ENCODE measurements at regions not wholly inside any gene's neighbourhood (a gene's known extent, or its start where the extent isn't known, plus 50 kb on each side); places are given as distances from the start of the nearest gene placed in this dataset.
"Not testable (repeated sequence)": the region's sequence is repeated elsewhere in the genome, so short reads cannot be mapped to it uniquely, and the experiment has no call there.

DNA sequence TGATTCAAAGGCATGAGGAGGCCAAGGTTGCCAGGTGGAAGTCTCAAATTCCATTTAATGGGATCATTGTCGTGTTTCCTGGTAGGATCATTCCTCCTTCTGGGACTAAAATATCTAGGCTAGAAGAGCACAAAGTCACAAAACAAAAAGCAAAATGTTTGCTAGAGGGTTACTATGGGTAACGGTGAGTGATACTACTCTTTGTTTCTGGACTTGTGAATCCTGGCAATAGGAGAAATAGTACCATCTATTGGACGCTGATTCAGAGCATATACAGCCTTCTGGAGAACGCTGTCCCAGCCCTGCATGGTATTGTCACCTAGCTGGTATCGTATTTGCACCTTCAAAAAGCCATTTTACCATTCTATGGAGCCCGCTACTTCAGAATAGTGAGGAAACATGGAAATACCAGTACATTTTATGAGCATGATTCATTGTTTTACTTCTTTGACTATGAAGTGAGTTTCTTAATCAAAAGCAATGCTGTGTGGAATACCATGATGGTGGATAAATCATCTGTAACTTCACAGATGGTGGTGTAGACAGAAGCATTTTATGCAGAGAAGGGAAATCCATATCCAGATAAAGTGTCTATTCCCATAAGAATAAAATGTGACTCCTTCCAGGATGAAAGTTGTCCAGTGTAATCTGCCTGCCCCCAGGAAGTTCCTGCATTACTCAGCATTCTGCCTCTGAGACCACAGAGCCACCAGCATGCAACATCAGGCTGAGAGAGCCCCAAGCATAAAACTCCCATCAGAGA lies 361.0 kb downstream of the ETV1 start:
- TF ChIP-seq POLR2A (IDR thresholded peaks at IDR 0.05; ENCODE audit: low read depth, low read length) = no peak
- peak; percentile 7 for DNase-seq (ENCODE audit: insufficient read length, low spot score)
- peak; percentile 95 for FAIRE-seq

GRCh38 chr7:13631207-13632049 lies 358.0 kb downstream of the ETV1 start:
- peak; percentile 20 for FAIRE-seq
- DNase-seq (ENCODE audit: insufficient read length, low spot score) = not testable (repeated sequence)

DNA sequence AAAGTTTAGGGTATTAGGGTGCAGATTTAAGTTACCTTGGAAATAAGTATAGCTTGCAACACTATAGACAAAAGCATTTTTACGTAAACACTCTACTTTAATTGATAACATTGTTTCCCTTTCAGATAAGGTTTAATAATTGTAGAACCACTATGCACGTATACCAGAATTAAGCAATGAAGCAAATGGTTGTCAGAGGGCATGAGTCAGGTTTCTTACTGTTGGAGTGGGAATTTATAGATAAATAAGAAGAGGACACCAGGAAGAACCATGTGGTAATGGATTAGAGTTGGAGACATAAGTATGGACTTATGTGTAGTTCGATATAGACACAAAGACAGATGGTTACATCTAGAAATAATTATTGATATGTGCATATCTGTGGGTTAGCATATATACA lies 355.6 kb downstream of the ETV1 start:
- FAIRE-seq = peak; percentile 57
- DNase-seq (ENCODE audit: insufficient read length, low spot score) = no peak
- no peak for TF ChIP-seq POLR2A (IDR thresholded peaks at IDR 0.05; ENCODE audit: low read depth, low read length)

DNA sequence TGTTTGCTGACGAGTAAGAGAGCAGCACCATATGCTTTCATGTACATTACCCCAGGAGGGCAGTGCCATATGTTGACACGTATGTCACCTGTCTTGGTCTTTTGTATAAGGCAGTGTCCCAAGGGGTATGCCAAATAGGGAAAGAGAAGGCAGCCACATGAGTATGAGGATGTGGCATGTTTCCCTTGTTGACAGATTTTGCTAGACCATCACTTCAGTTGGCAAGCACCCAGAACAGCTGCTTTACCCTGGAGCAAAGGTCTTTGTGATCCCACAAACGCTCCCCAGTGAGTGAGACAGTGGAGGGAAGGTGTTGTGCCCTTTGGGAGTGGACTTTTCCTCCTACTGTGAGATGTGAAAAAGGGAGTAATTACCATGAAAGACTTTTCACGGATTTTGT lies 350.1 kb downstream of the ETV1 start:
- DNase-seq (ENCODE audit: insufficient read length, low spot score) (no peak), FAIRE-seq (no peak)
- no peak for TF ChIP-seq POLR2A (IDR thresholded peaks at IDR 0.05; ENCODE audit: low read depth, low read length)

- DNase-seq (ENCODE audit: insufficient read length, low spot score) (peak; percentile 5), FAIRE-seq (peak; percentile 97)
- TF ChIP-seq POLR2A (IDR thresholded peaks at IDR 0.05; ENCODE audit: low read depth, low read length) = no peak
These were observed 347.8 kb downstream of the ETV1 start for GRCh38 chr7:13641714-13642113.

DNA sequence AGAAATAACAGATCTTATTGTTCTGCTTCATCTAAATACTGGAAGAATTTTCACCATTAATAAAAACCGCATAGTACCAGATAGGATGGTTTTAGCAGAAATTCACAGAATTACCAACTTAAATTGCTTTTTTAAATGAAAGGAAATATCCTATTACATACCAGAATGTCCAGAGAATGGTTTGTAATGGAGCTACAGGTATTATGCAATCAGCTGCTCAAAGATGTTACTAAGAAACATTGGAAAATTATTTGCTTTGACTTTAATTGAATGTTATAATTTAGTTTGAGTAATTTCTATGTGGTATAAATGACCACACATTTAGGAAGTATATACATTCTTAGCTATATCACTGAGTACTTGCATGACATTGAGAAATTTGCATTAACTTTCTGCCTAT lies 338.3 kb downstream of the ETV1 start:
- no peak for TF ChIP-seq POLR2A (IDR thresholded peaks at IDR 0.05; ENCODE audit: low read depth, low read length)
- no peak for DNase-seq (ENCODE audit: insufficient read length, low spot score)
- no peak for FAIRE-seq

DNA sequence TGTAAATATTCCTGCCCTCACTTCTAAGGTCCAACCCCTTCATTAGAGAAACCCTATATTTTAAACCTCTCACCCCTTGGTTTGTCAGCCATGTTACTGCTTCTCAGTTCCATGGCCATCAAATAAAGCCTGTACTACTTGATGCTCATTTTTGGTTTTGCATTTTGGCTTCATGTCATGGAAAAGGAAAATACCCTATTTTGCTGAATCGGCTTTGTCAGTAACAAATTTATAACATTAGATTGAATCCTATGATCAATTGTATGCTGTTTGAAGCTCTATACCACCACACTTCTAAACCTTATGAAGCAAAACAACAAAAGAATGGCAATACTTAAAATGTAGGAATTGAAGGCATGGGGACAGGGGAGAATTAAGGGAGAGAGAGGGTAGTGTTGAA lies 333.1 kb downstream of the ETV1 start:
- TF ChIP-seq POLR2A (IDR thresholded peaks at IDR 0.05; ENCODE audit: low read depth, low read length) = no peak
- DNase-seq (ENCODE audit: insufficient read length, low spot score) (no peak), FAIRE-seq (peak; percentile 15)

DNA sequence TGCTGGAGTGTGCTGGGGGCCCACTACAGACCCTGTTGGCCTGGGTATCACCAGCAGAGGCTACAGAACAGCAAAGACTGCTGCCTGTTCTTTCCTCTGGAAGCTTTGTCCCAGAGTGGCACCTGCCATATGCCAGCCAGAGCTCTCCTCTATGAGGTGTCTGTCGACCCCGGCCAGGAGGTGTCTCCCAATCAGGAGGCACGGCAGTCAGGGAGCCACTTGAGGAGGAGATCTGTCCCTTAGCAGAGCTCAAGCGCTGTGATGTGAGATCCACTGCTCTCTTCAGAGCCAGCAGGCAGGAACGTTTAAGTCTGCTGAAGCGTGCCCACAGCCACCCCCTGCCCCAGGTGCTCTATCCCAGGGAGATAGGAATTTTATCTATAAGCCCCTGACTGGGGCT lies 316.2 kb downstream of the ETV1 start:
- DNase-seq (ENCODE audit: insufficient read length, low spot score) (no peak), FAIRE-seq (no peak)
- no peak for TF ChIP-seq POLR2A (IDR thresholded peaks at IDR 0.05; ENCODE audit: low read depth, low read length)

GRCh38 chr7:13682626-13683025 lies 306.8 kb downstream of the ETV1 start:
- no peak for TF ChIP-seq POLR2A (IDR thresholded peaks at IDR 0.05; ENCODE audit: low read depth, low read length)
- DNase-seq (ENCODE audit: insufficient read length, low spot score) = no peak
- no peak for FAIRE-seq

DNA sequence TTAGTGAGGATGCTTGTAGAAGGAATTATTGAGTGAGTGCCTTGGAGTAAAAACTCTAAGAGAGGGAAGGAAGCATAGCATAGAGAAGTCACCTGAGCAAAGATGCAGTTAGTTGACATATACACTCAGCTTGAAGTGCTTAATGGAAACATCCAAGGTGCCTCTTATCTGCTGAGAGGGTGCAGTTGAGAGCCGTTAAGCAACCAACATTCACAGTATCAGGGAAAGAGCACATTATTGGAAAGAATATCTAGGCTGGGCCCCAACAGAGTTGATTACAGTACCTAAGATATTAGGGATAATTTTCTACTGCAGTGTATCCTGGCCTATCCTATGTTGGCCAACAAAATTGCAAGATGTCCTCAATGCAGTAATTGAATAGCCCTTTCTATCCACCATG lies 302.0 kb downstream of the ETV1 start:
- TF ChIP-seq POLR2A (IDR thresholded peaks at IDR 0.05; ENCODE audit: low read depth, low read length) = no peak
- FAIRE-seq (no peak), DNase-seq (ENCODE audit: insufficient read length, low spot score) (no peak)

- no peak for TF ChIP-seq POLR2A (IDR thresholded peaks at IDR 0.05; ENCODE audit: low read depth, low read length)
- DNase-seq (ENCODE audit: insufficient read length, low spot score) (no peak), FAIRE-seq (no peak)
These were observed 296.9 kb downstream of the ETV1 start for GRCh38 chr7:13692548-13692947.

GRCh38 chr7:13702251-13702650 lies 287.2 kb downstream of the ETV1 start:
- peak; percentile 27 for FAIRE-seq
- TF ChIP-seq POLR2A (IDR thresholded peaks at IDR 0.05; ENCODE audit: low read depth, low read length) = no peak
- DNase-seq (ENCODE audit: insufficient read length, low spot score) = no peak

DNA sequence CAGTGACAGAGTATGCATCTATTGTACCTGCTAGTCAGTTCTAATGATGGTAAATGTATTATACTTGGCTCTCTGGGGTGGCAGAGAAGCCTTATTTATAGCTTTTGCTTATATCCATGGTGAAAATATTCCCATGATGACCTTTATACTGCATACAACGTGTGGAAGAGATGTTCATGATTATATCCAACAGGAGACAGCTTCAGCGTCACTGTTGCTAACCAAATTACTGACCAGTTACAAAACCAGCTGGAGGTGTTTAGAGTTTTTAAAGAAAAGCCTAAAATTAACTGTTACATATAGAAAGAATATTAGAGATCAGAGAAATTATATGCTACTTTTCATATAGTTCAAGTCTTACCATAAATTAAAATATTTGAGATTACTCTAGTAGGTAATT lies 280.8 kb downstream of the ETV1 start:
- DNase-seq (ENCODE audit: insufficient read length, low spot score) (no peak), FAIRE-seq (no peak)
- TF ChIP-seq POLR2A (IDR thresholded peaks at IDR 0.05; ENCODE audit: low read depth, low read length) = no peak

- no peak for FAIRE-seq
- no peak for TF ChIP-seq POLR2A (IDR thresholded peaks at IDR 0.05; ENCODE audit: low read depth, low read length)
- no peak for DNase-seq (ENCODE audit: insufficient read length, low spot score)
These were observed 276.4 kb downstream of the ETV1 start for GRCh38 chr7:13713092-13713491.

DNA sequence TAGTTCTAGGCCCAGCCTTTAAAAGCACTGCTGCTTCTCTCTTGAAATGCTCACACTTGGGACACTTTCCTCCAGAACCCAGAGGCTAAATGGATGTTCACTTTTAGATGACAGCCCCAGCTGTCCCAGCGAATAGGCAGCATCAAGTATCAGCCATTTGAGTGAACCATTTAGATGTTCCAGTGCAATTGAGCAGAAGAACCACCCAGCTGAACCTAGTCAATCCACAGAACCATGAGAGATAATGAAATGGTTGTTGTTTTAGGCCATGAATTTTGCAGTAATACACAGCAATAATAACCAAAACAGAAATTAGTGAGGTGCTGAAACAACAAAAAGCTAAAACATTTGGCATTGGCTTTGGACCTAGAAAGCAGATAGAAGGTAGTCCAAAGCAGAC lies 273.9 kb downstream of the ETV1 start:
- FAIRE-seq = peak; percentile 48
- TF ChIP-seq POLR2A (IDR thresholded peaks at IDR 0.05; ENCODE audit: low read depth, low read length) = no peak
- no peak for DNase-seq (ENCODE audit: insufficient read length, low spot score)

Data from H54 (cell line).